ENCODE measurements at regions not wholly inside any gene's neighbourhood (a gene's known extent, or its start where the extent isn't known, plus 50 kb on each side); places are given as distances from the start of the nearest gene placed in this dataset.

GRCh38 chr6:22800451-22800850 is 231.1 kb downstream of the HDGFL1 start:
- in situ Hi-C loops (cut with HindIII; ENCODE audit: low pct_ligation_motif_present, low sequenced_read_pairs), result no loop called here
- no peak overlapping the region for H3K4me3 ChIP-seq (ENCODE audit: low read depth, low read length)
- H3K27me3 ChIP-seq (replicated peaks), result no peaks in the 10 kb centered on the region
- no peak for TF ChIP-seq CTCF (IDR thresholded peaks at IDR 0.05; ENCODE audit: low read depth, low read length, missing control alignments)
- no peak for DNase-seq
- no peak overlapping the region for H3K27ac ChIP-seq
- H3K36me3 ChIP-seq (replicated peaks), result no peaks in the 10 kb centered on the region

GRCh38 chr6:22801831-22802230 is 232.5 kb downstream of the HDGFL1 start:
- DNase-seq, result no peak
- Histone ChIP-seq H3K4me3 (ENCODE audit: low read depth, low read length) (no peak overlapping the region), H3K27me3 (replicated peaks) (no peaks in the 10 kb centered on the region), H3K27ac (no peak overlapping the region), H3K36me3 (replicated peaks) (no peaks in the 10 kb centered on the region)
- in situ Hi-C loops (cut with HindIII; ENCODE audit: low pct_ligation_motif_present, low sequenced_read_pairs), result no loop called here
- TF ChIP-seq CTCF (IDR thresholded peaks at IDR 0.05; ENCODE audit: low read depth, low read length, missing control alignments), result no peak

- TF ChIP-seq CTCF (IDR thresholded peaks at IDR 0.05; ENCODE audit: low read depth, low read length, missing control alignments), result no peak
- Histone ChIP-seq H3K27me3 (replicated peaks) (no peaks in the 10 kb centered on the region), H3K36me3 (replicated peaks) (no peaks in the 10 kb centered on the region), H3K4me3 (ENCODE audit: low read depth, low read length) (no peak overlapping the region), H3K27ac (no peak overlapping the region)
- in situ Hi-C loops (cut with HindIII; ENCODE audit: low pct_ligation_motif_present, low sequenced_read_pairs), result no loop called here
- DNase-seq, result no peak
Observed at GRCh38 chr6:22804620-22805261, 235.4 kb downstream of the HDGFL1 start.

GRCh38 chr6:22807261-22807660 is 237.9 kb downstream of the HDGFL1 start:
- no peaks in the 10 kb centered on the region for H3K27me3 ChIP-seq (replicated peaks)
- no peak for TF ChIP-seq CTCF (IDR thresholded peaks at IDR 0.05; ENCODE audit: low read depth, low read length, missing control alignments)
- DNase-seq, result no peak
- no peak overlapping the region for H3K27ac ChIP-seq
- in situ Hi-C loops (cut with HindIII; ENCODE audit: low pct_ligation_motif_present, low sequenced_read_pairs), result no loop called here
- no peaks in the 10 kb centered on the region for H3K36me3 ChIP-seq (replicated peaks)
- H3K4me3 ChIP-seq (ENCODE audit: low read depth, low read length), result no peak overlapping the region

- H3K27ac ChIP-seq, result no peak overlapping the region
- no peak overlapping the region for H3K4me3 ChIP-seq (ENCODE audit: low read depth, low read length)
- no peak for DNase-seq
- TF ChIP-seq CTCF (IDR thresholded peaks at IDR 0.05; ENCODE audit: low read depth, low read length, missing control alignments), result no peak
- H3K36me3 ChIP-seq (replicated peaks), result no peaks in the 10 kb centered on the region
- no peaks in the 10 kb centered on the region for H3K27me3 ChIP-seq (replicated peaks)
- in situ Hi-C loops (cut with HindIII; ENCODE audit: low pct_ligation_motif_present, low sequenced_read_pairs), result no loop called here
Observed at GRCh38 chr6:22807818-22808217, 238.5 kb downstream of the HDGFL1 start.

- in situ Hi-C loops (cut with HindIII; ENCODE audit: low pct_ligation_motif_present, low sequenced_read_pairs), result no loop called here
- Histone ChIP-seq H3K27ac (no peak overlapping the region), H3K36me3 (replicated peaks) (no peaks in the 10 kb centered on the region), H3K27me3 (replicated peaks) (no peaks in the 10 kb centered on the region), H3K4me3 (ENCODE audit: low read depth, low read length) (no peak overlapping the region)
- DNase-seq, result no peak
- no peak for TF ChIP-seq CTCF (IDR thresholded peaks at IDR 0.05; ENCODE audit: low read depth, low read length, missing control alignments)
Observed at GRCh38 chr6:22808466-22808865, 239.1 kb downstream of the HDGFL1 start.
